Neutrophil (primary cell): ENCODE measurements at regions not wholly inside any gene's neighbourhood (a gene's known extent, or its start where the extent isn't known, plus 50 kb on each side); places are given as distances from the start of the nearest gene placed in this dataset.

Experiments
- H3K27ac ChIP-seq: fragments of 200-600 bp; sonication (generic); 2 replicates; pipeline ENCODE4 v1.5.1; 2016; ENCODE audit warnings: mild to moderate bottlenecking, moderate library complexity
- H3K27me3 ChIP-seq: fragments of 200-600 bp; sonication (generic); 2 replicates; pipeline ENCODE4 v1.6.0; 2016; ENCODE audit warnings: mild to moderate bottlenecking
- H3K36me3 ChIP-seq: fragments of 200-600 bp; sonication (generic); 2 replicates; pipeline ENCODE4 v1.5.1; 2017
- H3K4me1 ChIP-seq, 2 experiments: fragments of 200-600 bp in 1 of 2; sonication (generic) in 1 of 2; 1 replicate in 1 of 2; 2 replicates in 1 of 2; pipeline versions ENCODE4 v1.5.1 to v1.6.1; 2013 to 2016; ENCODE audit warnings: low read depth in 1 of 2, low read length in 1 of 2, mild to moderate bottlenecking in 1 of 2, moderate library complexity in 1 of 2; ENCODE audit not compliant: control insufficient read depth in 1 of 2, insufficient read depth in 1 of 2
- H3K4me3 ChIP-seq, 2 experiments: fragments of 200-600 bp in 1 of 2; sonication (generic) in 1 of 2; 1 replicate in 1 of 2; 2 replicates in 1 of 2; pipeline ENCODE4 v1.5.1; 2013 to 2016; ENCODE audit warnings: low read depth in 1 of 2, low read length in 1 of 2, mild to moderate bottlenecking in 1 of 2, moderate library complexity in 1 of 2
- H3K9me3 ChIP-seq: fragments of 200-600 bp; sonication (generic); 2 replicates; pipeline ENCODE4 v1.5.1; 2016
- CTCF ChIP-seq: fragments of 200-600 bp; sonication (generic); IDR thresholded peaks from 2 replicates; pipeline ENCODE4 v1.5.1; 2016; ENCODE audit warnings: antibody characterized with exemption

- Histone ChIP-seq H3K4me3 (no peak overlapping the region), H3K4me1 (no peaks in the 10 kb centered on the region), H3K9me3 (no peaks in the 10 kb centered on the region), H3K36me3 (no peaks in the 10 kb centered on the region), H3K27me3 (no peaks in the 10 kb centered on the region), H3K27ac (no peak overlapping the region)
- TF ChIP-seq CTCF, result no peak
Measured at GRCh38 chr3:8359133-8359532, 142.5 kb upstream of the LMCD1 start.

- Histone ChIP-seq H3K9me3 (no peaks in the 10 kb centered on the region), H3K4me1 (no peaks in the 10 kb centered on the region), H3K27ac (no peak overlapping the region), H3K36me3 (no peaks in the 10 kb centered on the region), H3K4me3 (no peak overlapping the region), H3K27me3 (no peaks in the 10 kb centered on the region)
- TF ChIP-seq CTCF, result no peak
Measured at GRCh38 chr3:8363200-8363599, 138.4 kb upstream of the LMCD1 start.

- no peaks in the 10 kb centered on the region for H3K27me3 ChIP-seq
- TF ChIP-seq CTCF, result no peak
- no peaks in the 10 kb centered on the region for H3K9me3 ChIP-seq
- no peaks in the 10 kb centered on the region for H3K36me3 ChIP-seq
- no peak overlapping the region for H3K27ac ChIP-seq
- no peak overlapping the region for H3K4me3 ChIP-seq
- no peaks in the 10 kb centered on the region for H3K4me1 ChIP-seq
Measured at GRCh38 chr3:8365541-8365940, 136.1 kb upstream of the LMCD1 start.

- Histone ChIP-seq H3K27me3 (no peaks in the 10 kb centered on the region), H3K27ac (no peak overlapping the region), H3K9me3 (no peaks in the 10 kb centered on the region), H3K36me3 (no peaks in the 10 kb centered on the region), H3K4me1 (no peaks in the 10 kb centered on the region), H3K4me3 (no peak overlapping the region)
- TF ChIP-seq CTCF, result no peak
Measured at GRCh38 chr3:8366219-8366810, 135.3 kb upstream of the LMCD1 start.

GRCh38 chr3:8368598-8368997 lies 133.0 kb upstream of the LMCD1 start:
- TF ChIP-seq CTCF, result no peak
- Histone ChIP-seq H3K4me3 (no peak overlapping the region), H3K27me3 (no peaks in the 10 kb centered on the region), H3K4me1 (no peaks in the 10 kb centered on the region), H3K36me3 (no peaks in the 10 kb centered on the region), H3K27ac (no peak overlapping the region), H3K9me3 (no peaks in the 10 kb centered on the region)

- Histone ChIP-seq H3K4me3 (no peak overlapping the region), H3K4me1 (no peaks in the 10 kb centered on the region), H3K9me3 (no peaks in the 10 kb centered on the region), H3K27me3 (no peaks in the 10 kb centered on the region), H3K27ac (no peak overlapping the region), H3K36me3 (no peaks in the 10 kb centered on the region)
- TF ChIP-seq CTCF, result no peak
Measured at GRCh38 chr3:8369638-8370037, 132.0 kb upstream of the LMCD1 start.
